Nephron progenitor cell (in vitro differentiated cells): ENCODE measurements at regions not wholly inside any gene's neighbourhood (a gene's known extent, or its start where the extent isn't known, plus 50 kb on each side); places are given as distances from the start of the nearest gene placed in this dataset.
"Not testable (repeated sequence)": the region's sequence is repeated elsewhere in the genome, so short reads cannot be mapped to it uniquely, and the experiment has no call there.

ENCODE experiments used
- DNase-seq: peaks from one replicate; pipeline ENCODE4 v3.0.0; 2021
- H3K27ac Mint-ChIP-seq: 2 replicates; pipeline ENCODE4 v1.8.0; 2021; ENCODE audit warnings: mild to moderate bottlenecking, moderate library complexity, mixed read lengths
- H3K27me3 Mint-ChIP-seq: 2 replicates; pipeline ENCODE4 v1.8.0; 2021; ENCODE audit warnings: mild to moderate bottlenecking, low read depth, mixed read lengths; ENCODE audit not compliant: poor library complexity
- H3K36me3 Mint-ChIP-seq: 2 replicates; pipeline ENCODE4 v1.8.0; 2021; ENCODE audit warnings: low read depth, mixed read lengths
- H3K4me1 Mint-ChIP-seq: 2 replicates; pipeline ENCODE4 v1.8.0; 2021; ENCODE audit warnings: mixed read lengths
- H3K4me3 Mint-ChIP-seq: 2 replicates; pipeline ENCODE4 v1.8.0; 2021; ENCODE audit warnings: mild to moderate bottlenecking, moderate library complexity, mixed read lengths
- H3K9me3 Mint-ChIP-seq: 2 replicates; pipeline ENCODE4 v1.8.0; 2021; ENCODE audit warnings: mild to moderate bottlenecking, moderate library complexity, mixed read lengths
- TF ChIP-seq, protein P1 (sequence below): fragments of 200-600 bp; sonication (generic); IDR thresholded peaks from 2 replicates; pipeline ENCODE4 v1.5.0; 2021; ENCODE audit warnings: antibody characterized with exemption

DNA sequence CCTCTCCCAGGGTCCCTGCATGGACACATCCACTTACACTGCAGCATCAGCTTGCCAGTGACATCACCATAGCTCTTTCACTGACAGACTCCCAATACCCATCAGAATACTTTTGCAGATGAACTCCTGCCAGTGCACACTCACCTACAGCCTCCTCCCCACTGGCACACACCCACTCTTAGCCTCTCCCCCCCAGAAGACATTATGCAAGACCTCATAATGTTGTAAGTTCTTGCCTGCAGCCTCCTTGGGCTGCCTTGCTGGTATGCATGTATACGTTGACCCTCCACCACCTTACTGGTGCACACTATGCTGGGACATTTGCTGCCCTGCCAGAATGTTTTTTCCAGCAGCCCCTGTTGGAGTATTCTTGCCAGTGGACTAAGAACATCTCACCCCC, 324.2 kb downstream of the AEBP2 start:
- no peak for DNase-seq
- TF ChIP-seq, protein P1, sequence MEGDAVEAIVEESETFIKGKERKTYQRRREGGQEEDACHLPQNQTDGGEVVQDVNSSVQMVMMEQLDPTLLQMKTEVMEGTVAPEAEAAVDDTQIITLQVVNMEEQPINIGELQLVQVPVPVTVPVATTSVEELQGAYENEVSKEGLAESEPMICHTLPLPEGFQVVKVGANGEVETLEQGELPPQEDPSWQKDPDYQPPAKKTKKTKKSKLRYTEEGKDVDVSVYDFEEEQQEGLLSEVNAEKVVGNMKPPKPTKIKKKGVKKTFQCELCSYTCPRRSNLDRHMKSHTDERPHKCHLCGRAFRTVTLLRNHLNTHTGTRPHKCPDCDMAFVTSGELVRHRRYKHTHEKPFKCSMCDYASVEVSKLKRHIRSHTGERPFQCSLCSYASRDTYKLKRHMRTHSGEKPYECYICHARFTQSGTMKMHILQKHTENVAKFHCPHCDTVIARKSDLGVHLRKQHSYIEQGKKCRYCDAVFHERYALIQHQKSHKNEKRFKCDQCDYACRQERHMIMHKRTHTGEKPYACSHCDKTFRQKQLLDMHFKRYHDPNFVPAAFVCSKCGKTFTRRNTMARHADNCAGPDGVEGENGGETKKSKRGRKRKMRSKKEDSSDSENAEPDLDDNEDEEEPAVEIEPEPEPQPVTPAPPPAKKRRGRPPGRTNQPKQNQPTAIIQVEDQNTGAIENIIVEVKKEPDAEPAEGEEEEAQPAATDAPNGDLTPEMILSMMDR = no peak
- no peak overlapping the region for H3K4me3 Mint-ChIP-seq
- no peaks in the 10 kb centered on the region for H3K9me3 Mint-ChIP-seq
- H3K4me1 Mint-ChIP-seq = no peaks in the 10 kb centered on the region
- H3K27ac Mint-ChIP-seq = no peak overlapping the region
- H3K27me3 Mint-ChIP-seq = peaks cover 3% of the 10 kb centered on the region
- no peaks in the 10 kb centered on the region for H3K36me3 Mint-ChIP-seq

DNA sequence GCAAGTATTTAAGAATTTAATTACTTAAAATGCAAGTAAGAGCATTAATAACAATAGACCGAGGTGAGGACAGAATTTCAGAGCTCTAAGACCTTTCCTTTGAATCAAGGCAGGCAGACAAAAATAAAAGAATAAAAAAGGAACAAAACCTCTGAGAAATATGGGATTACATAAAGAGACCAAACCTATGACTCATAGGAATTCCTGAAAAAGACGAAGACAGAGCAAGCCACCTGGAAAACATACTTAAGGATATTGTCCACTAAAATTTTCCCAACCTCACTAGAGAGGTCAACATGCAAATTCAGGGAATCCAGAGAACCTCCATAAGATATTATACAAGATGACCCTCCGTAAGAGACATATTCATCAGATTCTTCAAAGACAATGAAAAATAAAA, 325.1 kb downstream of the AEBP2 start:
- H3K27ac Mint-ChIP-seq = no peak overlapping the region

DNA sequence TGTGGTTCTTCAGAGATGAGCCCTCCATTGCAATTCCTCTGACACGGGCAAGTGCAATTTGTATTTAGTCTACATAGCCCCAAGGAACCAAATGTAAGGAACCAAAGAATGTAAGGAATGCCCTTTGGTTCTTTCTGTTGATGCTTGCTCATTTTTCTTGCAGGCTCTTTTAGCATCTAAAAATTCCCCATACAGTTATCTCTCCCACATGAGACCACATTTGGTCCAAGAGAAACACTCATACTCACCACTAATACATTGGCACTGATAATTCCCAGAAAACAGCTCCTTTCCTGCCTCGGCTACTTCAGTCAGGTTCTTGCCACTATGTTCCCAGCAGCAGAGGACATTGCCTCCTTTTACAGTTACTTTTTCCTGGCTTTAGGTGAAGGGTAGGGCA, 332.6 kb downstream of the AEBP2 start:
- Mint-ChIP-seq H3K27me3 (no peaks in the 10 kb centered on the region), H3K4me1 (no peaks in the 10 kb centered on the region), H3K9me3 (peaks cover 13% of the 10 kb centered on the region), H3K27ac (no peak overlapping the region), H3K36me3 (no peaks in the 10 kb centered on the region), H3K4me3 (no peak overlapping the region)
- TF ChIP-seq, protein P1 = no peak
- DNase-seq = no peak

More for the DNA sequence above, 325.1 kb downstream of the AEBP2 start:
- no peaks in the 10 kb centered on the region for H3K4me1 Mint-ChIP-seq
- no peak for DNase-seq
- H3K4me3 Mint-ChIP-seq = no peak overlapping the region
- no peaks in the 10 kb centered on the region for H3K27me3 Mint-ChIP-seq
- H3K9me3 Mint-ChIP-seq = no peaks in the 10 kb centered on the region
- TF ChIP-seq, protein P1 = no peak
- no peaks in the 10 kb centered on the region for H3K36me3 Mint-ChIP-seq

DNA sequence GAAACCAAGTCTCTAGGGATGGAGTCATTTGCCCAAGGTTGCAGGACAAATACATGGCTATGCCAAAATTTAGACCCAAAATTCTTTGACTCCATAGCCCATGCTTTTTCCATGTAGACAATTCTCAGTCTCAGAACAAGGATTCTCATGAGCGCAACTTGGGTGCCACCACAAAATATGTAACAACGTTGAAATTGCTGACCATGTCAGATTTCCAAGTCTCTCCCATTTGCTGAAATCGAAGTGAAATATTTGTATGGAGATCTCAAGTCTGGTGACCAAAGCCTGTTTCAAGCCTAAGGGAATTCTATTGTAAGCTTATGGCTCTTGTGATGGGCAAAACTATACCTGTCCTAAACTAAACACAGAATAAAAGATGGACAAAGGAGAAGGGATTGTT, 333.5 kb downstream of the AEBP2 start:
- Mint-ChIP-seq H3K27ac (no peak overlapping the region), H3K4me1 (no peaks in the 10 kb centered on the region), H3K4me3 (no peak overlapping the region), H3K27me3 (no peaks in the 10 kb centered on the region), H3K9me3 (peaks cover 13% of the 10 kb centered on the region), H3K36me3 (no peaks in the 10 kb centered on the region)
- TF ChIP-seq, protein P1 = no peak
- DNase-seq = no peak

DNA sequence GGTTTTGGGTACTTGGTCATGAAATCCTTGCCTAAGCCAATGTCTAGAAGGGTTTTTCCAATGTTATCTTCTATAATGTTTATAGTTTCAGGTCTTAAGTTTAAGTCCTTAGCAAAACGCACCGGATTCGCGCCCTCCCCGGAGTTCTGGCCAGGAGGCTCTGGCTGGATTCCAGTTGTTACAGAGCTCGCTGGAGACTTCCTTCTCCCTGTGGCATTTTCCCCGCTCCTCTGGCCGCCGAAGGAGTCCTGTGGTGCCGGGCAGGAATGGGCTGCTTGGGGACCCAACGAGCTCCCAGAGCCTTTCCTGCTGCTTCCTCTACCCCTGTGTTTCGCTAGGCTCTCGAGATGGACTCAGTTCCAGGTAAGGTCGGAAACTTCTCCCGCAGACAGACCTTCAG, 335.9 kb downstream of the AEBP2 start:
- no peak overlapping the region for H3K4me3 Mint-ChIP-seq
- TF ChIP-seq, protein P1 = no peak
- no peak overlapping the region for H3K27ac Mint-ChIP-seq
- no peaks in the 10 kb centered on the region for H3K27me3 Mint-ChIP-seq
- H3K4me1 Mint-ChIP-seq = peaks cover 18% of the 10 kb centered on the region
- DNase-seq = no peak
- H3K36me3 Mint-ChIP-seq = no peaks in the 10 kb centered on the region
- H3K9me3 Mint-ChIP-seq = peaks cover 13% of the 10 kb centered on the region

DNA sequence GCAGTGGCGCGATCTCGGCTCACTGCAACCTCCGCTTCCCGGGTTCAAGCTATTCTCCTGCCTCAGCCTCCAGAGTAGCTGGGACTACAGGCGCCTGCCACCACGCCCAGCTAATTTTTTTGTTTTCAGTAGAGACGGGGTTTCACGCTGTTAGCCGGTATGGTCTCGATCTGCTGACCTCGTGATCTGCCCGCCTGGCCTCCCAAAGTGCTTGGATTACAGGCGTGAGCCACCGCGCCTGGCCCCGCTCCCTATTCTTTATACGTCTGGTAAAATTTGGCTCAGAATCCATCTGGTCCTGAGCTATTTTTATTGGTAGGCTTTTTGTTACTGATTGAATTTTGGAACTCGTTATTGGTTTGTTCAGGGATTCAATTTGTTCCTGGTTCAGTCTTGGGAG, 336.7 kb downstream of the AEBP2 start:
- not testable (repeated sequence) for H3K4me3 Mint-ChIP-seq, DNase-seq, H3K36me3 Mint-ChIP-seq, H3K27ac Mint-ChIP-seq, H3K27me3 Mint-ChIP-seq
- Mint-ChIP-seq H3K9me3 (peaks cover 13% of the 10 kb centered on the region), H3K4me1 (peaks cover 19% of the 10 kb centered on the region)

DNA sequence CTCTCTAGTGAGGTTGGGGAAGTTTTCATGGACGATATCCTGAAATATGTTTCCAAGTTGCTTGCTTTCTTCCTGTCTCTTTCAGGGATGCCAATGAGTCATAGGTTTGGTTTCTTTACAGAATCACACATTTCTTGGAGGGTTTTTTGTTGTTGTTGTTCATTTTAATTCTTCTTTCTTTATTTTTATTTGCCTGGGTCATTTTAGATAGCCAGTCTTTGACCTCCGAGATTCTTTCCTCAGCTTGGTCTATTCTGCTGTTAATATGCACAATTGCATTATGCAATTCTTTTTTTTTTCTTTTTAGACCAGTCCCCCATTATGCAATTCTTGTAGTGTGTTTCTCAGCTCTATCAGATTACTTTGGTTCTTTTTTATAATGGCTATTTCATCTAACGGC, 338.9 kb downstream of the AEBP2 start:
- Mint-ChIP-seq H3K27me3 (no peaks in the 10 kb centered on the region), H3K36me3 (no peaks in the 10 kb centered on the region)
- no peak for DNase-seq

More for the DNA sequence above, 338.9 kb downstream of the AEBP2 start:
- peaks cover 22% of the 10 kb centered on the region for H3K4me1 Mint-ChIP-seq
- no peak overlapping the region for H3K27ac Mint-ChIP-seq
- TF ChIP-seq, protein P1 = no peak
- H3K9me3 Mint-ChIP-seq = peaks cover 13% of the 10 kb centered on the region
- H3K4me3 Mint-ChIP-seq = no peak overlapping the region
